NCI-H2196 (cell line): ENCODE measurements at regions not wholly inside any gene's neighbourhood (a gene's known extent, or its start where the extent isn't known, plus 50 kb on each side); places are given as distances from the start of the nearest gene placed in this dataset.
A peak's percentile ranks its signal among the peaks of the same experiment; 100 is the strongest.

Experiments
- DNase-seq: peaks from one replicate; lab custom pipeline; 2025; ENCODE audit not compliant: unreplicated experiment; lab: John Stamatoyannopoulos, UW

GRCh38 chr4:184310881-184311709 is 93.4 kb upstream of the ENPP6 start:
- no peak for DNase-seq

GRCh38 chr4:184310171-184310567 is 92.5 kb upstream of the ENPP6 start:
- DNase-seq = no peak

- DNase-seq = no peak
Observed at GRCh38 chr4:184309241-184310170, 91.8 kb upstream of the ENPP6 start.

- DNase-seq = no peak
Observed at GRCh38 chr4:184306949-184307348, 89.3 kb upstream of the ENPP6 start.

- DNase-seq = no peak
Observed at GRCh38 chr4:184306470-184306869, 88.8 kb upstream of the ENPP6 start.

- no peak for DNase-seq
Observed at GRCh38 chr4:184300816-184301215, 83.1 kb upstream of the ENPP6 start.

- no peak for DNase-seq
Observed at GRCh38 chr4:184298254-184298653, 80.6 kb upstream of the ENPP6 start.

- no peak for DNase-seq
Observed at GRCh38 chr4:184295206-184295605, 77.5 kb upstream of the ENPP6 start.

GRCh38 chr4:184294606-184295133 is 77.0 kb upstream of the ENPP6 start:
- DNase-seq = no peak

GRCh38 chr4:184293552-184293951 is 75.9 kb upstream of the ENPP6 start:
- peak; percentile 5 for DNase-seq

- DNase-seq = no peak
Observed at GRCh38 chr4:184292877-184293276, 75.2 kb upstream of the ENPP6 start.

GRCh38 chr4:184292465-184292867 is 74.8 kb upstream of the ENPP6 start:
- no peak for DNase-seq

- no peak for DNase-seq
Observed at GRCh38 chr4:184289179-184289535, 71.5 kb upstream of the ENPP6 start.

GRCh38 chr4:184288451-184289178 is 70.9 kb upstream of the ENPP6 start:
- no peak for DNase-seq

- DNase-seq = peak; percentile 11
Observed at GRCh38 chr4:184287697-184288255, 70.1 kb upstream of the ENPP6 start.

GRCh38 chr4:184286358-184286757 is 68.7 kb upstream of the ENPP6 start:
- no peak for DNase-seq

- DNase-seq = no peak
Observed at GRCh38 chr4:184284742-184285141, 67.1 kb upstream of the ENPP6 start.

GRCh38 chr4:184284336-184284690 is 66.6 kb upstream of the ENPP6 start:
- no peak for DNase-seq

GRCh38 chr4:184283659-184284335 is 66.1 kb upstream of the ENPP6 start:
- no peak for DNase-seq

GRCh38 chr4:184282895-184283654 is 65.4 kb upstream of the ENPP6 start:
- DNase-seq = no peak
